GM23338 (cell line): ENCODE measurements at regions not wholly inside any gene's neighbourhood (a gene's known extent, or its start where the extent isn't known, plus 50 kb on each side); places are given as distances from the start of the nearest gene placed in this dataset.

ENCODE experiments used
- ATAC-seq: fragments of 200-7000 bp; cut with Tn5 transposase; 3 replicates; pipeline ENCODE4 v1.9.1; 2020
- DNase-seq: peaks from one replicate; pipeline ENCODE4 v3.0.0-alpha.2; 2015; ENCODE audit warnings: low spot score
- H2AFZ ChIP-seq: fragments of 200-600 bp; sonication (generic); 2 replicates; pipeline ENCODE4 v1.8.0; 2016; ENCODE audit warnings: antibody characterized with exemption, mild to moderate bottlenecking, moderate library complexity
- H3F3A ChIP-seq: fragments of 200-600 bp; sonication (generic); replicated peaks from 2 replicates; pipeline ENCODE4 v1.8.0; 2017; ENCODE audit warnings: antibody characterized with exemption, mixed run types, low read depth
- H3K27ac ChIP-seq: fragments of 200-600 bp; sonication (generic); 2 replicates; pipeline ENCODE4 v1.6.1; 2016; ENCODE audit warnings: low read depth
- H3K27me3 ChIP-seq: fragments of 200-600 bp; sonication (generic); 2 replicates; pipeline ENCODE4 v1.8.0; 2016; ENCODE audit warnings: mild to moderate bottlenecking, mixed run types, moderate library complexity; ENCODE audit not compliant: insufficient read depth
- H3K36me3 ChIP-seq: fragments of 200-600 bp; sonication (generic); 2 replicates; pipeline ENCODE4 v1.8.0; 2016; ENCODE audit warnings: mild to moderate bottlenecking; ENCODE audit not compliant: insufficient read depth
- H3K4me1 ChIP-seq: fragments of 200-600 bp; sonication (generic); 2 replicates; pipeline ENCODE4 v1.8.0; 2016; ENCODE audit warnings: mild to moderate bottlenecking, moderate library complexity; ENCODE audit not compliant: insufficient read depth
- H3K4me2 ChIP-seq: fragments of 200-600 bp; sonication (generic); 2 replicates; pipeline ENCODE4 v1.7.1; 2017; ENCODE audit warnings: mixed run types
- H3K4me3 ChIP-seq: fragments of 200-600 bp; sonication (generic); 2 replicates; pipeline ENCODE4 v1.6.1; 2016; ENCODE audit warnings: mixed run types
- H3K79me2 ChIP-seq: fragments of 200-600 bp; sonication (generic); replicated peaks from 2 replicates; pipeline ENCODE4 v1.8.0; 2017; ENCODE audit warnings: mild to moderate bottlenecking; ENCODE audit not compliant: insufficient read depth
- H3K9me2 ChIP-seq: fragments of 200-600 bp; sonication (generic); 2 replicates; pipeline ENCODE4 v1.8.0; 2017; ENCODE audit not compliant: insufficient read depth
- H4K20me1 ChIP-seq: fragments of 200-600 bp; sonication (generic); replicated peaks from 2 replicates; pipeline ENCODE4 v1.8.0; 2017; ENCODE audit warnings: mild to moderate bottlenecking; ENCODE audit not compliant: insufficient read depth
- H3K27ac Mint-ChIP-seq: 2 replicates; pipeline ENCODE4 v1.8.0; 2020; ENCODE audit warnings: inconsistent platforms, mild to moderate bottlenecking, moderate library complexity, mixed read lengths
- H3K27me3 Mint-ChIP-seq: 3 replicates; pipeline ENCODE4 v1.8.0; 2022; ENCODE audit warnings: low read depth, mild to moderate bottlenecking, moderate library complexity, mixed read lengths, inconsistent platforms; ENCODE audit not compliant: insufficient read depth, poor library complexity
- H3K36me3 Mint-ChIP-seq: 3 replicates; pipeline ENCODE4 v1.8.0; 2021; ENCODE audit warnings: low read depth, mild to moderate bottlenecking, inconsistent platforms, moderate library complexity, mixed read lengths
- H3K4me1 Mint-ChIP-seq: 3 replicates; pipeline ENCODE4 v1.8.0; 2020; ENCODE audit warnings: mild to moderate bottlenecking, inconsistent platforms, mixed read lengths
- H3K4me3 Mint-ChIP-seq: 3 replicates; pipeline ENCODE4 v1.8.0; 2021; ENCODE audit warnings: moderate library complexity, mild to moderate bottlenecking, inconsistent platforms, mixed read lengths
- H3K9me3 Mint-ChIP-seq: 3 replicates; pipeline ENCODE4 v1.8.0; 2020; ENCODE audit warnings: moderate library complexity, mild to moderate bottlenecking, inconsistent platforms, mixed read lengths
- CREB1 ChIP-seq: fragments of 250-450 bp; sonication (Bioruptor Pico); IDR thresholded peaks from 2 replicates; pipeline ENCODE4 v1.5.0; 2020; ENCODE audit warnings: low read depth, mild to moderate bottlenecking, moderate library complexity
- CTCF ChIP-seq, 2 experiments: fragments of 200-600 bp in 1 of 2; sonication (generic) in 1 of 2; conservative IDR thresholded peaks; 2 replicates each; pipeline versions ENCODE4 v1.5.1 to v1.6.1; 2016 to 2017; ENCODE audit warnings: antibody characterized with exemption in 2 of 2, low read depth in 2 of 2, mild to moderate bottlenecking in 2 of 2, moderate library complexity in 1 of 2
- EZH2 ChIP-seq: fragments of 200-600 bp; sonication (generic); IDR thresholded peaks from one replicate; pipeline ENCODE4 v1.8.0; 2017; ENCODE audit warnings: antibody characterized with exemption, mild to moderate bottlenecking, low read depth; ENCODE audit not compliant: unreplicated experiment
- EZH2phosphoT487 ChIP-seq: fragments of 200-600 bp; sonication (generic); IDR thresholded peaks from one replicate; pipeline ENCODE4 v1.8.1; 2018; ENCODE audit warnings: antibody characterized with exemption; ENCODE audit not compliant: unreplicated experiment
- JUNB ChIP-seq: IDR thresholded peaks from one replicate; pipeline ENCODE4 v1.6.1; 2016; ENCODE audit warnings: antibody characterized with exemption; ENCODE audit not compliant: unreplicated experiment
- NANOG ChIP-seq: IDR thresholded peaks from 2 replicates; pipeline ENCODE4 v1.6.1; 2016; ENCODE audit warnings: antibody characterized with exemption, borderline replicate concordance
- POLR2AphosphoS5 ChIP-seq: IDR thresholded peaks from 2 replicates; pipeline ENCODE4 v1.6.1; 2016; ENCODE audit warnings: antibody characterized with exemption, low read depth
- REST ChIP-seq: IDR thresholded peaks from one replicate; pipeline ENCODE4 v1.6.1; 2018; ENCODE audit warnings: antibody characterized with exemption; ENCODE audit not compliant: unreplicated experiment
- ZNF114 ChIP-seq: fragments of 250-450 bp; sonication (Bioruptor Pico); IDR thresholded peaks from 2 replicates; pipeline ENCODE4 v1.5.0; 2020; ENCODE audit warnings: mild to moderate bottlenecking, moderate library complexity
- ZNF462 ChIP-seq: fragments of 250-450 bp; sonication (Bioruptor Pico); IDR thresholded peaks from 2 replicates; pipeline ENCODE4 v1.5.0; 2020; ENCODE audit warnings: mild to moderate bottlenecking, moderate library complexity

- TF ChIP-seq ZNF462 (CRISPR knock-in tag), result no peak
- TF ChIP-seq EZH2phosphoT487, result no peak
- TF ChIP-seq POLR2AphosphoS5, result no peak
- TF ChIP-seq CTCF (conservative IDR thresholded peaks at IDR 0.05; ENCODE audit: low read depth in 2 of 2), result no peak
Measured at GRCh38 chr6:11920566-11920965, 91.5 kb upstream of the HIVEP1 start (continued).

GRCh38 chr6:11919771-11920440 lies 92.2 kb upstream of the HIVEP1 start:
- Mint-ChIP-seq H3K9me3 (no peaks in the 10 kb centered on the region), H3K27me3 (peaks cover 4% of the 10 kb centered on the region), H3K4me3 (no peak overlapping the region), H3K27ac (no peak overlapping the region), H3K36me3 (no peaks in the 10 kb centered on the region), H3K4me1 (peaks cover 10% of the 10 kb centered on the region)
- Histone ChIP-seq H3F3A (no peaks in the 10 kb centered on the region), H3K27ac (no peak overlapping the region), H2AFZ (peak overlapping the region; percentile 70; the same call in 1 of the 2 replicates), H3K27me3 (no peaks in the 10 kb centered on the region), H3K4me2 (no peak overlapping the region), H3K79me2 (no peaks in the 10 kb centered on the region), H3K36me3 (no peaks in the 10 kb centered on the region), H3K4me3 (no peak overlapping the region), H3K4me1 (no peaks in the 10 kb centered on the region), H4K20me1 (no peaks in the 10 kb centered on the region), H3K9me2 (no peaks in the 10 kb centered on the region)
- DNase-seq, result no peak
- ATAC-seq, result no peak
- no peak for TF ChIP-seq EZH2
- TF ChIP-seq REST, result no peak
- no peak for TF ChIP-seq NANOG
- no peak for TF ChIP-seq JUNB
- no peak for TF ChIP-seq CTCF (conservative IDR thresholded peaks at IDR 0.05; ENCODE audit: low read depth in 2 of 2)
- TF ChIP-seq ZNF114, result no peak
- TF ChIP-seq POLR2AphosphoS5, result no peak
- TF ChIP-seq CREB1 (CRISPR knock-in tag), result no peak
